ENCODE measurements at regions not wholly inside any gene's neighbourhood (a gene's known extent, or its start where the extent isn't known, plus 50 kb on each side); places are given as distances from the start of the nearest gene placed in this dataset.

DNA sequence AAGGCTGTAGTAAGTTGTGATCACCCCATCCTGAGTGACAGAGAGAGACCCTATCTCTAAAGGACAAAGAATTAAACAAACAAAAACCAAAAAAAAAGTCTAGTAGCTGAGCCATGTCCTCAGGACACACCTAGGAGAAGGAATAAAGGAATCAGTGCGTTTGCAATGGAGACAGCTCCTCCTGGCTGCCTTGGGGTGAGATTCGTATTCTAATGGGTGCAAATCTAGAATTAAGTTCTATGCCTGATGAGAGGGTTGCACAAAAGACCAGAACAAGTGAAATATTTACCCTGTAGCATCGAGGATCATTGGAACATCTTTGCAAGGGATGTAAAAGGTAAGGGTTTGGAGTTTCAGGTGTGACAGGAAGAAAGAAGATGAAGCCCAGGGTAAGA is 70.3 kb upstream of the BMAL1 start (continued):
- no peak for TF ChIP-seq FOS (IDR thresholded peaks at IDR 0.05; ENCODE audit: low read depth, low read length)
- TF ChIP-seq NFE2L2 (IDR thresholded peaks at IDR 0.05; ENCODE audit: low read depth, low read length) = no peak
- TF ChIP-seq MAZ (IDR thresholded peaks at IDR 0.05; ENCODE audit: borderline replicate concordance, low read depth, low read length) = no peak
- TF ChIP-seq, protein P1, sequence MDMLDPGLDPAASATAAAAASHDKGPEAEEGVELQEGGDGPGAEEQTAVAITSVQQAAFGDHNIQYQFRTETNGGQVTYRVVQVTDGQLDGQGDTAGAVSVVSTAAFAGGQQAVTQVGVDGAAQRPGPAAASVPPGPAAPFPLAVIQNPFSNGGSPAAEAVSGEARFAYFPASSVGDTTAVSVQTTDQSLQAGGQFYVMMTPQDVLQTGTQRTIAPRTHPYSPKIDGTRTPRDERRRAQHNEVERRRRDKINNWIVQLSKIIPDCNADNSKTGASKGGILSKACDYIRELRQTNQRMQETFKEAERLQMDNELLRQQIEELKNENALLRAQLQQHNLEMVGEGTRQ (IDR thresholded peaks at IDR 0.05; ENCODE audit: low read depth, low read length) = no peak

All from IMR-90 (cell line).